ENCODE measurements at regions not wholly inside any gene's neighbourhood (a gene's known extent, or its start where the extent isn't known, plus 50 kb on each side); places are given as distances from the start of the nearest gene placed in this dataset.

DNA sequence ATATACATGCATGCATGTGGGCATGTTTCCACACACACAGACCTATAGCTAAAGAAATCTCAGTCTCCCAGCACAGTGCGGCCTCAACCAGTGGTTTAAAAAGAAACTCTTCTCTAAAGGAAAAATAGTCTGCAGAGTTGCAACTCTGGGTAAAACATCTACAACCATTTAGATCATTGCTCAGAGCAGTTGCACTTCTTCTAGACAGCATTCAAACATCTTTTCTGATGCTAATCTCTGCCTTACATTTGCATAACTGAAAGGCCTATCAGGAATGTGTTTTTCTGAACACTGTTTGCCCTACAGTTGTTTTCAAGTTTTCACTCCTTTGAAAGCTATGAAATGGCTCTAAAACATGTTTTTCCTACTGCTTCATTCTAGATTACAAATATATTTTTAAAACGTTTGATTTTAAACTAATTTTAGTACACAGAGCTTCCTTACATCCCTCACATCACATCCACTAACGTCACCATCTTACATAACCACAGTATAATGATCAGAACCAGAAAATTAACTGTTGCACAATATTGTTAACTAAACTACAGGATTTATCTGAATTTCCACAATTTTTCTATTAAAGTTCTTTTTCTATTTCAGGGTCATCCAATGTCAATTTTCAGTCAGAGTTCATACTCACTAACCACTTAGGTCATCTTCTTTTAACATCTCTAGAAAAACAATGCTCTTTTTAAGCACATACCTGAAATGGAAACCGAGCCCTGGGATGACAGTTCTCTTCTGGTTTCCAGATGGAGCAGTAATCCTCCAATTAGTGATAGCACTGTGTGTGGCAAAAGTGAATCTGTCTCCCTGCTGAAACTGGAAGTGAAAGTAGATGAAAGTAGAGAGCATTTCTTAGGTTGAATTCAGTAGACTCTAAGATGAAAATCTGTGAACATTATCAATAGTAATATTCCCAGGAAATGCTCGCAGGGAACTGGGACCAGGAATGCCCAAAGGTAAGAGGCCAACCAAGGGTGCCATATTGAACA is 501.6 kb upstream of the GCFC2 start:
- Histone ChIP-seq H3K27me3 (ENCODE audit: control insufficient read depth in 2 of 2, insufficient read depth in 2 of 2, low read length in 2 of 2) (no peaks in the 10 kb centered on the region), H3K27ac (ENCODE audit: low read depth in 1 of 2, low read length in 2 of 2) (no peak overlapping the region), H3K79me2 (ENCODE audit: insufficient read depth, low read length) (no peaks in the 10 kb centered on the region), H4K20me1 (ENCODE audit: insufficient read depth, low read length) (no peaks in the 10 kb centered on the region), H3K4me2 (replicated peaks; ENCODE audit: extremely low read depth, low read length, poor library complexity, severe bottlenecking) (no peak overlapping the region), H3K9ac (ENCODE audit: insufficient read depth, low read length, poor library complexity, severe bottlenecking) (no peak overlapping the region), H3K9me3 (replicated peaks in 1 of 2; ENCODE audit: control insufficient read depth in 1 of 2, insufficient read depth in 1 of 2, low read length in 2 of 2) (no peaks in the 10 kb centered on the region), H2AFZ (ENCODE audit: insufficient read depth, low read depth, low read length, poor library complexity, severe bottlenecking) (no peak overlapping the region), H3K36me3 (replicated peaks in 1 of 2; ENCODE audit: control insufficient read depth in 1 of 2, insufficient read depth in 2 of 2, low read length in 2 of 2) (no peaks in the 10 kb centered on the region), H3K4me1 (ENCODE audit: control insufficient read depth in 1 of 2, insufficient read depth in 2 of 2, low read length in 2 of 2) (no peaks in the 10 kb centered on the region), H3K4me3 (replicated peaks in 1 of 3; ENCODE audit: low read depth in 2 of 3, low read length in 3 of 3) (no peak overlapping the region)
- H3K4me3 Mint-ChIP-seq = no peak overlapping the region
- H3K36me3 Mint-ChIP-seq = no peaks in the 10 kb centered on the region
- no peak overlapping the region for H3K27ac Mint-ChIP-seq
- WGBS (ENCODE audit: insufficient coverage) = no CpG with 5 or more reads among the region's 5 CpGs
- intact Hi-C loops (cut with micrococcal nuclease) = no loop called here
- peaks cover 0 to 3% (median 0%) of the 10 kb centered on the region in 7 donors for H3K9me3 Mint-ChIP-seq
- no peak for DNase-seq
- H3K4me1 Mint-ChIP-seq = no peaks in the 10 kb centered on the region
- TF ChIP-seq, protein P1, sequence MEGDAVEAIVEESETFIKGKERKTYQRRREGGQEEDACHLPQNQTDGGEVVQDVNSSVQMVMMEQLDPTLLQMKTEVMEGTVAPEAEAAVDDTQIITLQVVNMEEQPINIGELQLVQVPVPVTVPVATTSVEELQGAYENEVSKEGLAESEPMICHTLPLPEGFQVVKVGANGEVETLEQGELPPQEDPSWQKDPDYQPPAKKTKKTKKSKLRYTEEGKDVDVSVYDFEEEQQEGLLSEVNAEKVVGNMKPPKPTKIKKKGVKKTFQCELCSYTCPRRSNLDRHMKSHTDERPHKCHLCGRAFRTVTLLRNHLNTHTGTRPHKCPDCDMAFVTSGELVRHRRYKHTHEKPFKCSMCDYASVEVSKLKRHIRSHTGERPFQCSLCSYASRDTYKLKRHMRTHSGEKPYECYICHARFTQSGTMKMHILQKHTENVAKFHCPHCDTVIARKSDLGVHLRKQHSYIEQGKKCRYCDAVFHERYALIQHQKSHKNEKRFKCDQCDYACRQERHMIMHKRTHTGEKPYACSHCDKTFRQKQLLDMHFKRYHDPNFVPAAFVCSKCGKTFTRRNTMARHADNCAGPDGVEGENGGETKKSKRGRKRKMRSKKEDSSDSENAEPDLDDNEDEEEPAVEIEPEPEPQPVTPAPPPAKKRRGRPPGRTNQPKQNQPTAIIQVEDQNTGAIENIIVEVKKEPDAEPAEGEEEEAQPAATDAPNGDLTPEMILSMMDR (IDR thresholded peaks at IDR 0.05) = no peak
- peaks cover 0 to 4% (median 1%) of the 10 kb centered on the region in 3 donors for H3K27me3 Mint-ChIP-seq (ENCODE audit: low read depth in 3 of 3)

DNA sequence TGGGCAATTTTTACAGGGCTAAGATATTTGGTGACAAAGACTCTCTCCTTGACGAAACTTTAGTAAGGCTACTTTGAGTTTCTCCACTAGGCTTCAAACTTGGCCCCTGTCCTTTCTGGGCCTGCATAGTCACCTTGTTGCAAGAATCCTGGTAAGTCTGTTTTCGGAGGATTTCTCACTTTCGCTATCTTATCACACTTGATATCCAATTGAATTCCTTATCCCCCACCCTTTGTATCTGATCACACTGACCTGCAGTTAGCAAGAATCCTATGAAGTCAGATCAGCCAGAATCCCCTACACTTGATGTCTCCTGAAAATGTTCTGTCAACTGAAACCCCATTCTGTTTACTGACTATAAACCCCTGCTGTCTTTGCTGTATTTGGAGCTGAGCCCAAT is 499.8 kb upstream of the GCFC2 start:
- H4K20me1 ChIP-seq (ENCODE audit: insufficient read depth, low read length) = no peaks in the 10 kb centered on the region
- no peak overlapping the region for H3K4me3 ChIP-seq (replicated peaks in 1 of 3; ENCODE audit: low read depth in 2 of 3, low read length in 3 of 3)
- intact Hi-C loops (cut with micrococcal nuclease) = no loop called here
- no peak for DNase-seq
- H2AFZ ChIP-seq (ENCODE audit: insufficient read depth, low read depth, low read length, poor library complexity, severe bottlenecking) = no peak overlapping the region
- no peaks in the 10 kb centered on the region for H3K27me3 ChIP-seq (ENCODE audit: control insufficient read depth in 2 of 2, insufficient read depth in 2 of 2, low read length in 2 of 2)
- no peaks in the 10 kb centered on the region for H3K79me2 ChIP-seq (ENCODE audit: insufficient read depth, low read length)
- WGBS (ENCODE audit: insufficient coverage) = 78% methylated on average over 1 of the region's 3 CpGs
- no peaks in the 10 kb centered on the region for H3K36me3 ChIP-seq (replicated peaks in 1 of 2; ENCODE audit: control insufficient read depth in 1 of 2, insufficient read depth in 2 of 2, low read length in 2 of 2)
- H3K36me3 Mint-ChIP-seq = no peaks in the 10 kb centered on the region
- peaks cover 0 to 3% (median 0%) of the 10 kb centered on the region in 7 donors for H3K9me3 Mint-ChIP-seq
- no peaks in the 10 kb centered on the region for H3K27me3 Mint-ChIP-seq (ENCODE audit: low read depth in 3 of 3)
- no peaks in the 10 kb centered on the region for H3K4me1 ChIP-seq (ENCODE audit: control insufficient read depth in 1 of 2, insufficient read depth in 2 of 2, low read length in 2 of 2)
- no peaks in the 10 kb centered on the region for H3K9me3 ChIP-seq (replicated peaks in 1 of 2; ENCODE audit: control insufficient read depth in 1 of 2, insufficient read depth in 1 of 2, low read length in 2 of 2)
- no peaks in the 10 kb centered on the region for H3K4me1 Mint-ChIP-seq
- no peak overlapping the region for H3K9ac ChIP-seq (ENCODE audit: insufficient read depth, low read length, poor library complexity, severe bottlenecking)
- H3K27ac Mint-ChIP-seq = no peak overlapping the region
- no peak overlapping the region for H3K4me2 ChIP-seq (replicated peaks; ENCODE audit: extremely low read depth, low read length, poor library complexity, severe bottlenecking)
- H3K4me3 Mint-ChIP-seq = no peak overlapping the region
- H3K27ac ChIP-seq (ENCODE audit: low read depth in 1 of 2, low read length in 2 of 2) = no peak overlapping the region
- TF ChIP-seq, protein P1 (IDR thresholded peaks at IDR 0.05) = no peak
